ENCODE measurements at regions not wholly inside any gene's neighbourhood (a gene's known extent, or its start where the extent isn't known, plus 50 kb on each side); places are given as distances from the start of the nearest gene placed in this dataset.

GRCh38 chr6:166860392-166860791 is 96.0 kb downstream of the RNASET2 start:
- Histone ChIP-seq H3K4me1 (ENCODE audit: control insufficient read depth, insufficient read depth, low read length) (no peaks in the 10 kb centered on the region), H3K4me3 (ENCODE audit: low read length) (no peak overlapping the region), H3K9me3 (ENCODE audit: control insufficient read depth, insufficient read depth, low read length) (no peaks in the 10 kb centered on the region; the same call in 1 of the 2 replicates), H3K27me3 (ENCODE audit: control insufficient read depth, insufficient read depth, low read length) (no peaks in the 10 kb centered on the region), H3K27ac (ENCODE audit: low read length) (no peak overlapping the region), H3K36me3 (ENCODE audit: control insufficient read depth, insufficient read depth, low read length) (0 out of 2 replicates have a peak, but pooled peaks cover 2% of the 10 kb centered on the region)
- no CpG with 5 or more reads among the region's 6 CpGs for WGBS (ENCODE audit: insufficient coverage, insufficient read length)
- DNase-seq (ENCODE audit: low read depth, low spot score), result no peak

- WGBS (ENCODE audit: insufficient coverage, insufficient read length), result no CpG with 5 or more reads among the region's 1 CpG
- Histone ChIP-seq H3K4me3 (ENCODE audit: low read length) (no peak overlapping the region), H3K9me3 (ENCODE audit: control insufficient read depth, insufficient read depth, low read length) (no peaks in the 10 kb centered on the region; the same call in 1 of the 2 replicates), H3K4me1 (ENCODE audit: control insufficient read depth, insufficient read depth, low read length) (no peaks in the 10 kb centered on the region; the same call in 1 of the 2 replicates), H3K27ac (ENCODE audit: low read length) (no peak overlapping the region), H3K27me3 (ENCODE audit: control insufficient read depth, insufficient read depth, low read length) (no peaks in the 10 kb centered on the region), H3K36me3 (ENCODE audit: control insufficient read depth, insufficient read depth, low read length) (0 out of 2 replicates have a peak, but pooled peaks cover 2% of the 10 kb centered on the region)
- DNase-seq (ENCODE audit: low read depth, low spot score), result no peak
These were observed 100.9 kb downstream of the RNASET2 start for GRCh38 chr6:166855416-166855815.

DNA sequence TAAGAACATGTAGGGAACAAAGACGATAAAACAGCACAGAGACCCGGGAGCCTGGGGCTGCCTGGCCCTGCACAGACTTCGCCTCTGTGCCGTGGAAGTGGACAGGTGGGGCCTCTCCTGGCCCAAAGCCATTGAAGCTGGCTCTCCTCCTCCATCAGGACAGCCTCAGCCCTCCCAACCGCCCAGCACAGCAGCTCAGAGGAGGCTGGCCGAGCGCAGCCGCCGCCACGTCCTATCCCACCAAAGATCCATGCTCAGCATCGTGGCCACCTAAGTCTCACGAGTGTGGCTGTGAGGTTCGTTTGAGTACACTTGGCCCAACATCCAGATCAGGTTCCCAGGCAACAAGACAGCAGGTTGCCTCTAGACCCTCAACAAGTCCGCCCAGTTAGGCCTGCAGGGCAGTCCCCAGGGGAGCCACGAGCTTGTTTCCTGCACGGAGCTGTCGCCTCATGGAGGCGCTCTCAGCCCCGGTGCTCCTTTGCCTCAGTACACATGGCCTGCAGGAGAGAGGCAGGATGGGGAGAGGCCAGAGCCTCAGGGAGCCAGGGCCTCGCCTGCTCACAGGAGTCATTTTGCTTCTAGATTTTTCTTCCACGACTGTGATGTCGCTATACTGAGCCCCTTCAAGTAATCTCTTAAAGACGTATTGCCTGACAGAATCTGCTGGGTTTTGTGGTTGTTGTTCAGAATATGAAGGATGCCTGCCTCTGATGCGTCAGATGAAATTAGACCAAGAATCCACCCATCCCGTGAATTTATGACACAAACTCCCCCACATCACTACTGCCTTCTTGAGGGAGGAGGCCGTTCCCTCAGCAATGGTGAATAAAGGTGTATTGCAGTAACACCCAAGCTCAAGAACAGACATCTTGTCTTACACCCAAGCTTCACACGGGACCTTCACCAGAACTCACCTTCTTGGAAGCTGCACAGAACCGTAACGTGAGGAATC is 102.7 kb downstream of the RNASET2 start:
- no CpG with 5 or more reads among the region's 29 CpGs for WGBS (ENCODE audit: insufficient coverage, insufficient read length)
- no peak for DNase-seq (ENCODE audit: low read depth, low spot score)
- no peak overlapping the region for H3K4me3 ChIP-seq (ENCODE audit: low read length)

GRCh38 chr6:166852451-166852975 is 103.8 kb downstream of the RNASET2 start:
- Histone ChIP-seq H3K4me1 (ENCODE audit: control insufficient read depth, insufficient read depth, low read length) (no peaks in the 10 kb centered on the region; the same call in 1 of the 2 replicates), H3K9me3 (ENCODE audit: control insufficient read depth, insufficient read depth, low read length) (no peaks in the 10 kb centered on the region), H3K27ac (ENCODE audit: low read length) (no peak overlapping the region), H3K36me3 (ENCODE audit: control insufficient read depth, insufficient read depth, low read length) (0 out of 2 replicates have a peak, but pooled peaks cover 2% of the 10 kb centered on the region), H3K27me3 (ENCODE audit: control insufficient read depth, insufficient read depth, low read length) (no peaks in the 10 kb centered on the region), H3K4me3 (ENCODE audit: low read length) (no peak overlapping the region)
- DNase-seq (ENCODE audit: low read depth, low spot score), result no peak
- WGBS (ENCODE audit: insufficient coverage, insufficient read length), result no CpG with 5 or more reads among the region's 18 CpGs

More for the DNA sequence above, 102.7 kb downstream of the RNASET2 start:
- Histone ChIP-seq H3K9me3 (ENCODE audit: control insufficient read depth, insufficient read depth, low read length) (no peaks in the 10 kb centered on the region), H3K27me3 (ENCODE audit: control insufficient read depth, insufficient read depth, low read length) (no peaks in the 10 kb centered on the region), H3K27ac (ENCODE audit: low read length) (no peak overlapping the region), H3K36me3 (ENCODE audit: control insufficient read depth, insufficient read depth, low read length) (0 out of 2 replicates have a peak, but pooled peaks cover 2% of the 10 kb centered on the region), H3K4me1 (ENCODE audit: control insufficient read depth, insufficient read depth, low read length) (no peaks in the 10 kb centered on the region; the same call in 1 of the 2 replicates)

DNA sequence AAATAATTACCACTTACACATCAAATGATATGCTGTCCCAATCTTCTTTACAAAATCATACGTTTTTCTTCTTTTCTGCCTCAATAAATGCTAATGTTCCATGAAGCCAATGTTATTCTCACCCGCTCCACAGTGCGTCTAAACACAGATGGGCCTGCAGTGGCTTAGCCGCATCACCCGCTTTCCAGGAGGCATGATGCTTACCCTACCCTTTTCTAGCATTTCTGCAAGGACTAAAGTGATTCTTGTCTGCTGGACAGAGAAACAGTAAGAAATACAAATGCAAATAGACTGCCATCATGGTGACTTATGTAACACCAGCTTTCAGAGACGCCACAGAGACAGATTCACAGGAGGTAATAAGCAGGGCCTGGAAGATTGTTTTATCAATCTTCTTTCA is 104.4 kb downstream of the RNASET2 start:
- DNase-seq (ENCODE audit: low read depth, low spot score), result no peak
- Histone ChIP-seq H3K9me3 (ENCODE audit: control insufficient read depth, insufficient read depth, low read length) (no peaks in the 10 kb centered on the region), H3K27ac (ENCODE audit: low read length) (no peak overlapping the region), H3K27me3 (ENCODE audit: control insufficient read depth, insufficient read depth, low read length) (no peaks in the 10 kb centered on the region), H3K4me1 (ENCODE audit: control insufficient read depth, insufficient read depth, low read length) (no peaks in the 10 kb centered on the region; the same call in 1 of the 2 replicates), H3K4me3 (ENCODE audit: low read length) (no peak overlapping the region), H3K36me3 (ENCODE audit: control insufficient read depth, insufficient read depth, low read length) (0 out of 2 replicates have a peak, but pooled peaks cover 2% of the 10 kb centered on the region)
- WGBS (ENCODE audit: insufficient coverage, insufficient read length), result 100% methylated on average over 1 of the region's 6 CpGs

DNA sequence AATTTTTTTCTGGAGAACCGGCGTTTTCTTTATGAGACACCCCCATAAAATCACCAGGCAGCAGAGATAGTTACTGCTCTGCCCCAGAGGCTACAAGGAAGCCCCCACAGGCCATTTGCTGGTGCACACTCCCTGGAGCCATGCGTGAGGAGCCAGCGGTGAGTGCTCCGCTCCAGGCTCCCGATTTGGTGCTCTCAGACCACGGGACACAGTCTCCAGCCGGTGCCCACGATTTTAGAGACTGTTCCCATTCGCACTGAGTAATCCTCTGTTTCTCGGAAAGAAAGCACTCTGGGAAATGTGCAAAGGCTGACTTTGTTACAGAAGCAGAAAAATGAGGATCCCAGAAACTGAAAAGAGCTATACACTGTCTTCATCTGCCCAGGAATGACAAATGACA is 104.9 kb downstream of the RNASET2 start:
- Histone ChIP-seq H3K27ac (ENCODE audit: low read length) (no peak overlapping the region), H3K4me3 (ENCODE audit: low read length) (no peak overlapping the region), H3K36me3 (ENCODE audit: control insufficient read depth, insufficient read depth, low read length) (0 out of 2 replicates have a peak, but pooled peaks cover 2% of the 10 kb centered on the region), H3K27me3 (ENCODE audit: control insufficient read depth, insufficient read depth, low read length) (no peaks in the 10 kb centered on the region), H3K4me1 (ENCODE audit: control insufficient read depth, insufficient read depth, low read length) (no peaks in the 10 kb centered on the region; the same call in 1 of the 2 replicates), H3K9me3 (ENCODE audit: control insufficient read depth, insufficient read depth, low read length) (no peaks in the 10 kb centered on the region)
- DNase-seq (ENCODE audit: low read depth, low spot score), result no peak
- no CpG with 5 or more reads among the region's 11 CpGs for WGBS (ENCODE audit: insufficient coverage, insufficient read length)

- WGBS (ENCODE audit: insufficient coverage, insufficient read length), result no CpG with 5 or more reads among the region's 6 CpGs
- Histone ChIP-seq H3K4me1 (ENCODE audit: control insufficient read depth, insufficient read depth, low read length) (no peaks in the 10 kb centered on the region; the same call in 1 of the 2 replicates), H3K27ac (ENCODE audit: low read length) (no peak overlapping the region), H3K9me3 (ENCODE audit: control insufficient read depth, insufficient read depth, low read length) (no peaks in the 10 kb centered on the region), H3K36me3 (ENCODE audit: control insufficient read depth, insufficient read depth, low read length) (no peaks in the 10 kb centered on the region), H3K27me3 (ENCODE audit: control insufficient read depth, insufficient read depth, low read length) (no peaks in the 10 kb centered on the region), H3K4me3 (ENCODE audit: low read length) (no peak overlapping the region)
- no peak for DNase-seq (ENCODE audit: low read depth, low spot score)
These were observed 105.7 kb downstream of the RNASET2 start for GRCh38 chr6:166850677-166851076.

DNA sequence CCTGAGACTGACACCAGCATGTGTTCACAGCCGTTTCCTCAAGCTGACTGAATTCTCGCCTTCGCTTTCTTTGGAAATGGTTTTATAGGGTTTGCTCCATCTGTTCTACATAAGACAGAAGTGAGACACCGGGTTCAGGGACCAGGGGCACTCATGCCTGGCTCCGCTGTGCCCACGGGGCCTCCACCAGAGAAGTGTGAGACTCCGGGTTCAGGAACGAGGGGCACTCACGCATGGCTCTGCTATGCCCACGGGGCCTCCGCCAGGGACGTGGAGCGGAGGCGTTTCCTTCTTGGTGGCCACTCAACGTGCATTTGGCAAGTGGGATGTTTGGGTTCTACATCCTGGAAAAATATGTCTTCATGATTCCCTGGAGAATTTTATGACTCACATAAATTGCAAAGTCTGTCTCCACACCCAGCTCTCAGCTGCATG is 106.6 kb downstream of the RNASET2 start:
- Histone ChIP-seq H3K4me1 (ENCODE audit: control insufficient read depth, insufficient read depth, low read length) (no peaks in the 10 kb centered on the region; the same call in 1 of the 2 replicates), H3K36me3 (ENCODE audit: control insufficient read depth, insufficient read depth, low read length) (no peaks in the 10 kb centered on the region), H3K27ac (ENCODE audit: low read length) (no peak overlapping the region), H3K4me3 (ENCODE audit: low read length) (no peak overlapping the region), H3K27me3 (ENCODE audit: control insufficient read depth, insufficient read depth, low read length) (no peaks in the 10 kb centered on the region), H3K9me3 (ENCODE audit: control insufficient read depth, insufficient read depth, low read length) (no peaks in the 10 kb centered on the region)
- no CpG with 5 or more reads among the region's 15 CpGs for WGBS (ENCODE audit: insufficient coverage, insufficient read length)
- no peak for DNase-seq (ENCODE audit: low read depth, low spot score)

DNA sequence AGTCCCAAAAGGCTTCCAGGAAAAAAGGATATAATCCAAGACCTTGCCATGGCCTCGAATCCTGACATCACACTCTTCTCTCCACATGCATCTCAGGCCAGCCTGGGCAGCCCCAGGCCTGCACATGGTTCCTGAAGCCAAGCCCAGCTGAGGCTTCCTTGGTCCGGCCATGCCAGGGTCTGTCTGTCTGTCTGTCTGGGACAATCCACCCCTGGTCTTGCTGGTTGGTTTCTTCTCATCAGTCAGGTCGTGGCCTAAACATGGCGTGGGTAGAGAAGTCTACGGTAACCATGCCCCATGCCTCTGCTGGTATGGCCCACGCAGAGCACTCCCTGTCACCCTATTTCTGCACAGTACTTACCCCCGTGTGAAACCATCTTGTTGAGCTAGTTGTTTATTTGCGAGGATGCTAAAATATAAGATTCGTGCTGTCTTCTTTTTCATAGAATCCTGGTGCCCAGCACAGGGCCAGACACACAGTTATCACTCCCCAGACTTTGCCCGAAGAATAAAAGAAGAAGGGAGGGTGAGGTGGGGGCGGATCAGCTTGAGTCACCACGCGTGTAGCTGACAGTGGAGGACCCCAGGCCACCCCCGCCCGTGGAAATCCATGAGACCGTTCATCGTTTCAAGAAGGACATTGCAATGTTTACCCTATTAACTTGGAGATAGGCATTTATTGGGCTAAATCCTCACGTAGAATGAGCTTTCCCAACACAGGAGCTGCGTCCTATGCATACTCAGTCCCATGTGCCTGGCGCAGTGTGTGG is 107.2 kb downstream of the RNASET2 start:
- Histone ChIP-seq H3K27ac (ENCODE audit: low read length) (no peak overlapping the region), H3K4me1 (ENCODE audit: control insufficient read depth, insufficient read depth, low read length) (no peaks in the 10 kb centered on the region; the same call in 1 of the 2 replicates), H3K9me3 (ENCODE audit: control insufficient read depth, insufficient read depth, low read length) (no peaks in the 10 kb centered on the region), H3K4me3 (ENCODE audit: low read length) (no peak overlapping the region), H3K27me3 (ENCODE audit: control insufficient read depth, insufficient read depth, low read length) (no peaks in the 10 kb centered on the region), H3K36me3 (ENCODE audit: control insufficient read depth, insufficient read depth, low read length) (no peaks in the 10 kb centered on the region)
- WGBS (ENCODE audit: insufficient coverage, insufficient read length), result no CpG with 5 or more reads among the region's 20 CpGs
- DNase-seq (ENCODE audit: low read depth, low spot score), result no peak
